ENCODE measurements at regions not wholly inside any gene's neighbourhood (a gene's known extent, or its start where the extent isn't known, plus 50 kb on each side); places are given as distances from the start of the nearest gene placed in this dataset.

DNA sequence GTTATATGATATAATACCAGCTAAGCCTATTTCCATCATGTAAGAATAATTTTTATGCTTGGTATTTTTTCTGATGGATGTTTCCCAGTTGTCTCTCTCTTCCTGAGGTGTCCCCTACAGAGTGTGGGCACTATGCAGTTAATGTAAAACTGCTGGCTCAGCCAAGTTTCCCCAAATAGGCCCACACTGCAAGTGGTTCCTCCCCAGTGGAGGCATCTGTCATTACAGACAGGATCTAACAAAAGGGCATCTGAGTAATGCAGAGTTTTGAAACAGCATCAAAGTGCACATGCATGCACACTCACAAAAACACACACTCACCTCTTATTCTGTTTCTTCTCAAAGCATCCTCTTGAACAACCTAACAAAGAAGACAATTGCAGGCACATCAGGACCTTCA is 221.0 kb downstream of the VCY1B start:
- Histone ChIP-seq H3K36me3 (no peaks in the 10 kb centered on the region), H3K27me3 (no peaks in the 10 kb centered on the region), H3K27ac (no peak overlapping the region), H3K4me3 (no peak overlapping the region), H3K9me3 (no peaks in the 10 kb centered on the region), H3K4me1 (no peaks in the 10 kb centered on the region)
- no peak for DNase-seq
- intact Hi-C loops (cut with DNase I; ENCODE audit: low total_unique reads): no loop called here
- TF ChIP-seq, protein P1, sequence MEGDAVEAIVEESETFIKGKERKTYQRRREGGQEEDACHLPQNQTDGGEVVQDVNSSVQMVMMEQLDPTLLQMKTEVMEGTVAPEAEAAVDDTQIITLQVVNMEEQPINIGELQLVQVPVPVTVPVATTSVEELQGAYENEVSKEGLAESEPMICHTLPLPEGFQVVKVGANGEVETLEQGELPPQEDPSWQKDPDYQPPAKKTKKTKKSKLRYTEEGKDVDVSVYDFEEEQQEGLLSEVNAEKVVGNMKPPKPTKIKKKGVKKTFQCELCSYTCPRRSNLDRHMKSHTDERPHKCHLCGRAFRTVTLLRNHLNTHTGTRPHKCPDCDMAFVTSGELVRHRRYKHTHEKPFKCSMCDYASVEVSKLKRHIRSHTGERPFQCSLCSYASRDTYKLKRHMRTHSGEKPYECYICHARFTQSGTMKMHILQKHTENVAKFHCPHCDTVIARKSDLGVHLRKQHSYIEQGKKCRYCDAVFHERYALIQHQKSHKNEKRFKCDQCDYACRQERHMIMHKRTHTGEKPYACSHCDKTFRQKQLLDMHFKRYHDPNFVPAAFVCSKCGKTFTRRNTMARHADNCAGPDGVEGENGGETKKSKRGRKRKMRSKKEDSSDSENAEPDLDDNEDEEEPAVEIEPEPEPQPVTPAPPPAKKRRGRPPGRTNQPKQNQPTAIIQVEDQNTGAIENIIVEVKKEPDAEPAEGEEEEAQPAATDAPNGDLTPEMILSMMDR (IDR thresholded peaks at IDR 0.05): no peak

DNA sequence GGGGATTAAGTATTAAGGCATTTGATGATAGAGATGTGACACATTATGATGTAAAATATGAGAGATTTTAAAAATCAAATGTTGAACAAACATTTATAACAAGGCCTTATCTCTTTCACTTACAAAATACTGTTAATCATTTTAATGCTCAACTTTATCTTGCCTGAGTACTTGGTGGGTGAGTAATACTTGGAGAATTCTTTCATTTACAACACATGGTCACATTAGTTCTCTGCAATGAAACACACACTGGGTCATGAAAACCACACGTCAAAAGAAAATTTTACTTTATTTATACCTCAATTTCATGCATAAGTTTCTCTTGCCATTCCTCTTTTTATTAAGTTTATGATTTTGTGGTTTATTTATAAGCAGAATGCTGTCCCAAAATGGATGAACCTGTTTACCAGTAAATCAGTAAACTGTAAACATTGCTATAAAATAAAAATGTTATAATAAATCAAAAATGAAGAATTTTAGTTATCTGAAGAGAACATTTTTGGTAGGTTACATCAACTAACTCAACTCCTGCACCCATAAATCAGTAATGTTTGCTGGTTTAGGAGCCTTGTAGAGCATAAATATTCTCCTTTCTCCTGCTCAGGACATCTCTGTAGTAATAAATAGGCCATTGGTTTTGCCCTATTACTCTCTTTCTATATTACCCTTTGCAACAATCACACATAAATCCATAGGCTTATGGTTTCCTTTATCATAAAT is 233.5 kb upstream of the NLGN4Y start:
- Histone ChIP-seq H3K36me3 (no peaks in the 10 kb centered on the region), H3K27ac (no peak overlapping the region), H3K9me3 (no peaks in the 10 kb centered on the region), H3K27me3 (no peaks in the 10 kb centered on the region), H3K4me1 (no peaks in the 10 kb centered on the region), H3K4me3 (no peak overlapping the region)
- TF ChIP-seq, protein P1 (IDR thresholded peaks at IDR 0.05): no peak
- intact Hi-C loops (cut with DNase I; ENCODE audit: low total_unique reads): no loop called here
- DNase-seq: no peak

DNA sequence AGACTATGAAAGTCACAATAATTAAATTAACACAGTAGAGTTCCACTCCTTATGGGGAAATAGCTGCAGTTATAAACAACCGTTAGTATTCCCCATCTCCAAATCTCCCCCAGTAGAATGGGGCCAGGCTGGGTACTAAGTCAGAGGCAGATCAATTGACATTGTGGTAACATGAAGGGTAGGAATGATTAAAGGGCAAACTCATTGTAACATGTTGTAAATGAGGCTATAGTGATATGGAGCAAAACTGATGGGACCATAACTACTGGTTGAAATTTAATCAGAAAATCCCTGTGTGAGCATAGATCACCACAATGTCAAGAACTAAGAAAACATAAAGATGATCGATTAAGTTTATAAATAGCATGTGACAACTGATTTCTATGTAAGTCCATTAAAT is 231.9 kb upstream of the NLGN4Y start:
- Histone ChIP-seq H3K9me3 (no peaks in the 10 kb centered on the region), H3K4me1 (no peaks in the 10 kb centered on the region), H3K36me3 (no peaks in the 10 kb centered on the region), H3K27ac (no peak overlapping the region), H3K27me3 (no peaks in the 10 kb centered on the region), H3K4me3 (no peak overlapping the region)
- intact Hi-C loops (cut with DNase I; ENCODE audit: low total_unique reads): no loop called here
- no peak for DNase-seq
- TF ChIP-seq, protein P1 (IDR thresholded peaks at IDR 0.05): no peak

DNA sequence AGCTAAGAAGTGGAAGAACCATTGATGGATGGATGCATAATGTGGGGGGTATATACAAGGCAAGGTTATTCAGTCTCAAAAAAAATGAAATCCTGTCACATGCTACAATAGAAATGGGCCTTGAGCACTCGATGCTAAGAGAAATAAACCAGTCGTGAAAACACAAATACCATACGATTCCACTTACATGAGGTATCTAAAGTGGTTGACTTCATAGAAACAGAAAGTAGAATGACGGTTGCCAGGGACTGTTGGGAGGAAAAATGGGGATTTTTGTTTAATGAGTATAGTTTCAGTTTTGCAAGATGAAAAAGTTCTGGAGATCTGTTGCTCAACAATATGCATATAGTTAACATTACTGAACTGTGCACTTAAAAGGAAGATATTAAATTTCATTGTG is 223.6 kb upstream of the NLGN4Y start:
- Histone ChIP-seq H3K36me3 (no peaks in the 10 kb centered on the region), H3K27ac (no peak overlapping the region), H3K4me3 (no peak overlapping the region), H3K9me3 (no peaks in the 10 kb centered on the region), H3K27me3 (no peaks in the 10 kb centered on the region), H3K4me1 (no peaks in the 10 kb centered on the region)
- TF ChIP-seq, protein P1 (IDR thresholded peaks at IDR 0.05): no peak
- intact Hi-C loops (cut with DNase I; ENCODE audit: low total_unique reads): no loop called here
- no peak for DNase-seq

DNA sequence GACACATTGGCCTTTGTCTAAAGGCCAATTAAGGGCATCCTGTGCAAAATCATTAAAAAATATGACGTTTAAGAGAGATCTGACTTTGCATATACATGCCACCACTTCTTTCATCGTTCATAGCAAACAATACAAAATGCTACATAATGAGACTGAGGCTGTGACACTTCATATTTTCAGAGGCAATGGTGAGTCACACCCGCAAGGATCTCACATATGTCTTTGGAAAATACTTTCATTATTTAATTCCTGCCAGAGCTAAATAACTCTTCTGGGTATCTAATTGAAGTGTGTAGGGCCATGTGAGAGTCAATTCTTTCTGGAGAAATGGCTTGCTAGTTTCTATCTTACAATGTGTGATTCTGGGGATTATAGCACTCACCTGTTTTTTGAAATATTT is 222.8 kb upstream of the NLGN4Y start:
- H3K9me3 ChIP-seq: no peaks in the 10 kb centered on the region
- no peaks in the 10 kb centered on the region for H3K4me1 ChIP-seq
- no peaks in the 10 kb centered on the region for H3K27me3 ChIP-seq
- intact Hi-C loops (cut with DNase I; ENCODE audit: low total_unique reads): no loop called here
- DNase-seq: no peak
- no peak overlapping the region for H3K4me3 ChIP-seq
- TF ChIP-seq, protein P1 (IDR thresholded peaks at IDR 0.05): no peak
- no peak overlapping the region for H3K27ac ChIP-seq
- H3K36me3 ChIP-seq: no peaks in the 10 kb centered on the region

All from tibial artery (tissue), 4 donors.